HepG2 (cell line): ENCODE measurements at regions not wholly inside any gene's neighbourhood (a gene's known extent, or its start where the extent isn't known, plus 50 kb on each side); places are given as distances from the start of the nearest gene placed in this dataset.

Source experiments
- EP300 ChIP-seq, 3 experiments: sonication (generic) in 1 of 3; formaldehyde crosslinking in 1 of 3; IDR thresholded peaks; 2 replicates each; pipeline versions ENCODE4 v1.5.1 to v1.6.1; 2011 to 2020; ENCODE audit warnings: low read depth in 2 of 3, low read length in 2 of 3, borderline replicate concordance in 1 of 3, improper control_type of control experiment in 1 of 3, mild to moderate bottlenecking in 1 of 3, missing genetic modification reagents in 1 of 3, moderate library complexity in 1 of 3
- ZNF660 ChIP-seq: sonication (generic); formaldehyde crosslinking; IDR thresholded peaks from 2 replicates; pipeline ENCODE4 v1.5.1; 2020; ENCODE audit warnings: mild to moderate bottlenecking, low read depth, missing genetic modification reagents, borderline replicate concordance
- TF ChIP-seq, protein P1 (sequence below): sonication (generic); formaldehyde crosslinking; IDR thresholded peaks from 2 replicates; pipeline ENCODE4 v1.4.0; 2020; ENCODE audit warnings: missing genetic modification reagents
- TF ChIP-seq, protein P2 (sequence below): sonication (generic); formaldehyde crosslinking; IDR thresholded peaks from 2 replicates; pipeline ENCODE4 v1.4.0; 2020; ENCODE audit warnings: missing genetic modification reagents

DNA sequence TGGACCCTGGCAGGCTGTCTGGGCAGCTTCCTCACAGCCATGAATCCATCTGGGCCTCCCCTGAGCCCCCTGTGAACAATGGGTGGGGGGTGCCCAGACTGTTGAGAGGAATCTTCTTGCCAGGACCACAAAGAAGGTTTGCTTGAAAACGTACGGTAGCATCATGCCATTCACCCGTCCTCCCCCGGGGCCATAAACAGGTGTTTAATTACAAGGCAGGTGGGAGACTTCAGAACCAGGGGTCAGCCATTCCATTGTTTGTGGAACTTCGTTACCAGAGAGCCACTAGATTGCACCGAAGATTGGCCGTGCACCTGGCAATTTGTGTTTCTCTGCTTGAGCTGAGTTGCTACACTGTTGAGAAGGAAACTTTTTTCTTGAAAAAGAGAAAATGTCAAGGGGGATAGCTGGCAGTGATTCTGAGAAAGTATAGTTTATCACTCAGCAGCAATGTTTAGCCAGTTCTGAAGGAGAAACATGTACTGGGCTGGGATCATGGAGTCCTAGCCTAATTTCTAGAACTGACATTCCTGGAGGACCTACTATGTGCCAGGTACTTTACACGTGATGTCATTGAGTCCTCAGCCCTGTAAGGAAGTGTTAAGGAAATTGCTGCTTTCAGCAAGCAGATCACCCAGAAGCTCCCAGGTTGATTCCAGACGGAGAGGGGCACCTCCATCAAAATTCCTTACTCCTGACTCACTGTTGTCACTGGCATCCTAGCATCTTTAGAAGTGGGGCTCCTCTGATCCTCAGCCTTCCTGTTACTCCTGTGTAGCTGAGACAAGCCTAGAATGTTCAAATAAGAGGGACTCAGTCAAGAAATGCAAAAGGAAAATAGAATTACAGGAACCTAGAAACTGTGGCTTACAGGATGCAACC lies 103.8 kb upstream of the UBE2E1 start:
- TF ChIP-seq, protein P1, sequence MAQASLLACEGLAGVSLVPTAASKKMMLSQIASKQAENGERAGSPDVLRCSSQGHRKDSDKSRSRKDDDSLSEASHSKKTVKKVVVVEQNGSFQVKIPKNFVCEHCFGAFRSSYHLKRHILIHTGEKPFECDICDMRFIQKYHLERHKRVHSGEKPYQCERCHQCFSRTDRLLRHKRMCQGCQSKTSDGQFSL (CRISPR knock-in tag): no peak
- TF ChIP-seq, protein P2, sequence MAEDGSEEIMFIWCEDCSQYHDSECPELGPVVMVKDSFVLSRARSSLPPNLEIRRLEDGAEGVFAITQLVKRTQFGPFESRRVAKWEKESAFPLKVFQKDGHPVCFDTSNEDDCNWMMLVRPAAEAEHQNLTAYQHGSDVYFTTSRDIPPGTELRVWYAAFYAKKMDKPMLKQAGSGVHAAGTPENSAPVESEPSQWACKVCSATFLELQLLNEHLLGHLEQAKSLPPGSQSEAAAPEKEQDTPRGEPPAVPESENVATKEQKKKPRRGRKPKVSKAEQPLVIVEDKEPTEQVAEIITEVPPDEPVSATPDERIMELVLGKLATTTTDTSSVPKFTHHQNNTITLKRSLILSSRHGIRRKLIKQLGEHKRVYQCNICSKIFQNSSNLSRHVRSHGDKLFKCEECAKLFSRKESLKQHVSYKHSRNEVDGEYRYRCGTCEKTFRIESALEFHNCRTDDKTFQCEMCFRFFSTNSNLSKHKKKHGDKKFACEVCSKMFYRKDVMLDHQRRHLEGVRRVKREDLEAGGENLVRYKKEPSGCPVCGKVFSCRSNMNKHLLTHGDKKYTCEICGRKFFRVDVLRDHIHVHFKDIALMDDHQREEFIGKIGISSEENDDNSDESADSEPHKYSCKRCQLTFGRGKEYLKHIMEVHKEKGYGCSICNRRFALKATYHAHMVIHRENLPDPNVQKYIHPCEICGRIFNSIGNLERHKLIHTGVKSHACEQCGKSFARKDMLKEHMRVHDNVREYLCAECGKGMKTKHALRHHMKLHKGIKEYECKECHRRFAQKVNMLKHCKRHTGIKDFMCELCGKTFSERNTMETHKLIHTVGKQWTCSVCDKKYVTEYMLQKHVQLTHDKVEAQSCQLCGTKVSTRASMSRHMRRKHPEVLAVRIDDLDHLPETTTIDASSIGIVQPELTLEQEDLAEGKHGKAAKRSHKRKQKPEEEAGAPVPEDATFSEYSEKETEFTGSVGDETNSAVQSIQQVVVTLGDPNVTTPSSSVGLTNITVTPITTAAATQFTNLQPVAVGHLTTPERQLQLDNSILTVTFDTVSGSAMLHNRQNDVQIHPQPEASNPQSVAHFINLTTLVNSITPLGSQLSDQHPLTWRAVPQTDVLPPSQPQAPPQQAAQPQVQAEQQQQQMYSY (CRISPR knock-in tag): no peak
- TF ChIP-seq ZNF660: no peak
- TF ChIP-seq EP300 (IDR thresholded peaks at IDR 0.05; ENCODE audit: low read depth in 2 of 2, low read length in 2 of 2): no peak
- TF ChIP-seq EP300 (CRISPR knock-in tag; IDR thresholded peaks at IDR 0.05; ENCODE audit: borderline replicate concordance): no peak
